Aorta (tissue), 5 donors: ENCODE measurements at regions not wholly inside any gene's neighbourhood (a gene's known extent, or its start where the extent isn't known, plus 50 kb on each side); places are given as distances from the start of the nearest gene placed in this dataset.
A peak's percentile ranks its signal among the peaks of the same experiment; 100 is the strongest.

Experiments used
- ATAC-seq: fragments of 200-7000 bp; cut with Tn5 transposase; one replicate; pipeline ENCODE4 v1.9.1; 2022; ENCODE audit warnings: moderate library complexity; ENCODE audit not compliant: low FRiP score
- DNase-seq, 2 donors: peaks; one replicate each; pipeline ENCODE4 v3.0.0-alpha.2; 2020
- H3K27ac ChIP-seq, 2 donors: one replicate each; pipeline ENCODE4 v1.5.1; 2013; ENCODE audit warnings: low read length in 2 of 2, mild to moderate bottlenecking in 2 of 2, moderate library complexity in 2 of 2, control low read depth in 1 of 2, inconsistent platforms in 1 of 2, low read depth in 1 of 2
- H3K27me3 ChIP-seq, 2 donors: one replicate each; pipeline ENCODE4 v1.6.1; 2013; ENCODE audit warnings: control low read depth in 1 of 2, low read length in 1 of 2, mild to moderate bottlenecking in 1 of 2, moderate library complexity in 1 of 2; ENCODE audit not compliant: insufficient read depth in 2 of 2, control insufficient read depth in 1 of 2
- H3K36me3 ChIP-seq, 2 donors: one replicate each; pipeline ENCODE4 v1.6.1; 2013; ENCODE audit warnings: control low read depth in 1 of 2, low read length in 1 of 2, mild to moderate bottlenecking in 1 of 2; ENCODE audit not compliant: insufficient read depth in 2 of 2, control insufficient read depth in 1 of 2
- H3K4me1 ChIP-seq, 2 donors: one replicate each; pipeline ENCODE4 v1.6.1; 2013; ENCODE audit warnings: low read length in 2 of 2, control low read depth in 1 of 2, mild to moderate bottlenecking in 1 of 2, moderate library complexity in 1 of 2; ENCODE audit not compliant: insufficient read depth in 2 of 2, control insufficient read depth in 1 of 2
- H3K4me3 ChIP-seq, 2 donors: one replicate each; pipeline ENCODE4 v1.5.1; 2013; ENCODE audit warnings: low read length in 2 of 2, control low read depth in 1 of 2, mild to moderate bottlenecking in 1 of 2
- H3K9me3 ChIP-seq: one replicate; pipeline ENCODE4 v1.6.1; 2013; ENCODE audit warnings: mild to moderate bottlenecking, low read length; ENCODE audit not compliant: control insufficient read depth
- WGBS, 2 donors: extraction: QIAGEN DNeasy Blood & Tissue Kit; methylation state at CpG; one replicate each; pipeline ENCODE4 v1.1.7; 2013; 5-methylcytosine and 5-hydroxymethylcytosine counted together
- intact Hi-C, 2 donors: fragments of 100-400 bp; cut with DNase I; formaldehyde crosslinking; loops; one replicate each; pipeline versions ENCODE4 v1.14.2 to v1.15.0; 2022
- donor health status: healthy with polysubstance abuse.
- donor health status: Bipolar disorder and iron deficiency.
- donor health status: DM: no; HTN: no; CAD: no.
- donor health status: DM: no; HTN: no; CAD: no.
- donor health status: DM: yes; HTN: yes; CAD: no.

- Histone ChIP-seq H3K4me3 (no peak overlapping the region), H3K4me1 (no peaks in the 10 kb centered on the region), H3K27me3 (no peaks in the 10 kb centered on the region), H3K36me3 (no peaks in the 10 kb centered on the region), H3K9me3 (no peaks in the 10 kb centered on the region), H3K27ac (no peak overlapping the region)
- no peak for DNase-seq
- intact Hi-C loops = no loop called here
- 71 to 72% methylated on average over 1 of the region's 1 CpG for WGBS, 2 donors
- no peak for ATAC-seq
Measured at GRCh38 chr3:101172516-101172915, 147.9 kb downstream of the IMPG2 start.

GRCh38 chr3:101171681-101172191, 148.6 kb downstream of the IMPG2 start:
- H3K4me3 ChIP-seq = no peak overlapping the region
- intact Hi-C loops = no loop called here
- 96 to 97% methylated on average over 2 of the region's 2 CpGs for WGBS, 2 donors
- DNase-seq (no peak), ATAC-seq (no peak)
- H3K27ac ChIP-seq = no peak overlapping the region
- H3K27me3 ChIP-seq = no peaks in the 10 kb centered on the region
- no peaks in the 10 kb centered on the region for H3K4me1 ChIP-seq
- no peaks in the 10 kb centered on the region for H3K9me3 ChIP-seq
- H3K36me3 ChIP-seq = no peaks in the 10 kb centered on the region

DNA sequence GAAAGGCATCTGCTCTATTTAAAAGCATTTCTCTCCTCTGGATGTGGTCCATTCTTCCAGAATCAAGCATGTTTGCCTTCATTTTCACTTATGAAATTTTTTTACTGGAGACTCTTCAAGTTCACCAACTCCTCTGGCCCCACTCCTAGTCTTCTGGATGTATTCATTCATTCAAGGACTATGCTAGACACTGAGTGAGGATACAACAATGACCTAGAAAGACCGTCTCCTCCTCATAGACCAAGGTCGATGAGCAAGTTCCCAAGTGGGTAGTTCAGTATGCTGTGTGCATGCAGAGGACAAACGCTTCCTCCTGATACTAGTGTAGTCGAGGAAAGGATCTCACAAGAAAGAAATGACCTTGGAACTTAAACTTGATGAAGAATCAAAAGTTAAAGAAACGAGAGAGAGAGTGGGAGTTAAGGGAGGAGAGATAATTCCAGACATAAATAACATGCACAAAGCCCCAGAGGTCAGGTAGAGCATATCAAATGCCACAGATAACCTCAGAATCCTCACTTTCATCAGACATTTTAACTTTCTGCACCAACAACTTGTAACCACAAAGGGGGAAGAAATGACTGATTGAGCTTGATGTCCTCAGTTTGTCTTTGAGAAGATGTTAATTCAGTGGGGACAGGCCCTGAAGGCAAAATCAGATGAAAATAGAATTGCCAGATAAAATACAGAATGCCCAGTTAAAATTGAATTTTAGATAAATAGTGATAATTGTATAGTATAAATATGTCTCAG, 149.4 kb downstream of the IMPG2 start:
- 87 to 89% methylated on average over 5 of the region's 5 CpGs for WGBS, 2 donors
- no peaks in the 10 kb centered on the region for H3K27me3 ChIP-seq
- H3K27ac ChIP-seq = no peak overlapping the region
- H3K4me3 ChIP-seq = no peak overlapping the region
- ATAC-seq (no peak), DNase-seq (no peak)
- intact Hi-C loops = no loop called here
- H3K9me3 ChIP-seq = no peaks in the 10 kb centered on the region
- H3K4me1 ChIP-seq = no peaks in the 10 kb centered on the region
- H3K36me3 ChIP-seq = no peaks in the 10 kb centered on the region

- Histone ChIP-seq H3K36me3 (no peaks in the 10 kb centered on the region), H3K27ac (no peak overlapping the region), H3K4me1 (no peaks in the 10 kb centered on the region), H3K27me3 (no peaks in the 10 kb centered on the region), H3K9me3 (no peaks in the 10 kb centered on the region), H3K4me3 (no peak overlapping the region)
- ATAC-seq (peak; percentile 64), DNase-seq (no peak)
- intact Hi-C loops = no loop called here
- WGBS, 2 donors = 61 to 63% methylated on average over 8 of the region's 8 CpGs
Measured at GRCh38 chr3:101170062-101170771, 150.2 kb downstream of the IMPG2 start.

GRCh38 chr3:101169516-101169915, 150.9 kb downstream of the IMPG2 start:
- Histone ChIP-seq H3K27ac (no peak overlapping the region), H3K36me3 (no peaks in the 10 kb centered on the region), H3K9me3 (no peaks in the 10 kb centered on the region), H3K4me1 (no peaks in the 10 kb centered on the region), H3K27me3 (no peaks in the 10 kb centered on the region), H3K4me3 (no peak overlapping the region)
- intact Hi-C loops = no loop called here
- 68 to 71% methylated on average over 3 of the region's 3 CpGs for WGBS, 2 donors
- ATAC-seq (no peak), DNase-seq (no peak)

DNA sequence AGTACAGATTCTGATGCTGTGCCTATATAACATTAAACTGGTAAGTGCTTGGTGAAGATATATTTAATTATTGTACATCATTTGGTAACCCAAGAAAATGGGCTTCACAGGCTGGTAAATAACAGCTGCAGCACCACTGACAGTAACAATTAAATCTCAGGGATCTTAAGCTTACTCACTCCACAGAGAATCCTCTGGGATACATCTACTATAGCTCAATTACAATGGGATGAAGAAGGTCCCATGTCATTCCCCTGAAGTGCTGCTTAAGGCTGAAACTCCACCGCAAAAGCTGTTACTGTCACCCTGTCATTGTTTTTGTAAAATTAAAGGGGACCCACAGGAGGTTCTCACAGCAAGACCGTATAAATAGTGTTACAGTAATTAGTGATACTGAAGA, 153.0 kb downstream of the IMPG2 start:
- peaks cover 2% of the 10 kb centered on the region for H3K9me3 ChIP-seq
- no peak for DNase-seq
- no peaks in the 10 kb centered on the region for H3K4me1 ChIP-seq
- H3K27me3 ChIP-seq = no peaks in the 10 kb centered on the region
- 95 to 96% methylated on average over 2 of the region's 2 CpGs for WGBS, 2 donors
- no peak for ATAC-seq
- intact Hi-C loops = no loop called here
- no peak overlapping the region for H3K4me3 ChIP-seq
- no peak overlapping the region for H3K27ac ChIP-seq
- no peaks in the 10 kb centered on the region for H3K36me3 ChIP-seq

- H3K9me3 ChIP-seq = peaks cover 2% of the 10 kb centered on the region
- no peak overlapping the region for H3K4me3 ChIP-seq
- H3K4me1 ChIP-seq = peaks cover 0 to 2% of the 10 kb centered on the region in 2 donors
- no peak overlapping the region for H3K27ac ChIP-seq
- WGBS, 2 donors = 93 to 97% methylated on average over 2 of the region's 2 CpGs
- no peaks in the 10 kb centered on the region for H3K36me3 ChIP-seq
- intact Hi-C loops = no loop called here
- no peaks in the 10 kb centered on the region for H3K27me3 ChIP-seq
- no peak for DNase-seq
- no peak for ATAC-seq
Measured at GRCh38 chr3:101166150-101166549, 154.2 kb downstream of the IMPG2 start.

DNA sequence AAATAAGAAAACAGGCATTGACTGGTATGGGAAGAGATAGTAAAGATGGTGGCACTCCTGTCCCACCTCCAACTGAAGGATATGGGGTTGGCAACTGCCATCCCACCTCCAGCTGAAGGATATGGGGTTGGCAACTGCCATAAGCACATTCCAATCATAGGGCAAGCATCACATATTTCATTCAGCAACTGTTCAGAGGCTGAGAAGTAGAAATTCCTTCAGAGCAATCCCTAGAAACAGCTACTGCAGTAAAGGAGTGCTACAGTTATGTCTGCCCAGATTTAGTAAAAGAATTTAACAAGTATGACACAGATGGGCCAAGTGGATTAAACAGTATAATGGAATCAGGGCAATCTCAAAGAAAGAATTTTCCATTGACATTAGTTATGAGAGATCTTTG, 156.8 kb downstream of the IMPG2 start:
- H3K27ac ChIP-seq = no peak overlapping the region
- H3K27me3 ChIP-seq = no peaks in the 10 kb centered on the region
- ATAC-seq (no peak), DNase-seq (no peak)
- H3K36me3 ChIP-seq = no peaks in the 10 kb centered on the region
- intact Hi-C loops = no loop called here
- H3K4me3 ChIP-seq = no peak overlapping the region
- H3K9me3 ChIP-seq = peaks cover 2% of the 10 kb centered on the region
- peaks cover 0 to 2% of the 10 kb centered on the region in 2 donors for H3K4me1 ChIP-seq

DNA sequence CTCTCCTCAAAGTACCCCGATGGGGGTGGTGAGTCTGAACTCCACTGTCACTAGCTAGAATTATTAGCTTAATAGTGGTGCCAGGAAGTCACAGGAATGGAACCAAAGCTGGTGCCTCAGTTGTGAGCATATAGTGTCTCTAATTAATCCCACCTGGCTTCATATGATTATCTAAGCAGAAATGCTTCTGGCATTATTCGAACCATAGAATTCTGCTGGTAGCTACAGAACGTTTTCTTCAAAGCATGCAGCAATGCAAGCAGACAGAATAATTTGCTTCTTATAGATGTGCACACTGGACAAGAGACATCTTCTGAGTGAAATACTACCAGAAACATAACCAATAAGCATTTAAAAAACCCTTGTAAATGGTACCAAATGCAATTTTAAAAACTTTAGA, 160.9 kb downstream of the IMPG2 start:
- DNase-seq = no peak
- peaks cover 2 to 3% of the 10 kb centered on the region in 2 donors for H3K4me1 ChIP-seq
- H3K4me3 ChIP-seq = no peak overlapping the region
- intact Hi-C loops = no loop called here
- H3K9me3 ChIP-seq = peaks cover 2% of the 10 kb centered on the region
- H3K27me3 ChIP-seq = no peaks in the 10 kb centered on the region
- no peak overlapping the region for H3K27ac ChIP-seq
- H3K36me3 ChIP-seq = no peaks in the 10 kb centered on the region
- no peak for ATAC-seq
- 74% methylated on average over 3 of the region's 3 CpGs for WGBS, 2 donors
